LNCaP clone FGC (cell line): ENCODE measurements at regions not wholly inside any gene's neighbourhood (a gene's known extent, or its start where the extent isn't known, plus 50 kb on each side); places are given as distances from the start of the nearest gene placed in this dataset.
"Not testable (repeated sequence)": the region's sequence is repeated elsewhere in the genome, so short reads cannot be mapped to it uniquely, and the experiment has no call there.

Experiments
- DNase-seq: peaks from one replicate; pipeline ENCODE4 v3.0.0-alpha.2; 2011; ENCODE audit warnings: low read depth
- H3K4me3 ChIP-seq: 2 replicates; pipeline ENCODE4 v1.5.1; 2011; ENCODE audit warnings: mild to moderate bottlenecking, low read depth, low read length, control low read depth
- CTCF ChIP-seq: IDR thresholded peaks from 2 replicates; pipeline ENCODE4 v1.5.1; 2012; ENCODE audit warnings: mild to moderate bottlenecking; ENCODE audit not compliant: control insufficient read depth, insufficient read depth; ENCODE audit errors: extremely low read depth

DNA sequence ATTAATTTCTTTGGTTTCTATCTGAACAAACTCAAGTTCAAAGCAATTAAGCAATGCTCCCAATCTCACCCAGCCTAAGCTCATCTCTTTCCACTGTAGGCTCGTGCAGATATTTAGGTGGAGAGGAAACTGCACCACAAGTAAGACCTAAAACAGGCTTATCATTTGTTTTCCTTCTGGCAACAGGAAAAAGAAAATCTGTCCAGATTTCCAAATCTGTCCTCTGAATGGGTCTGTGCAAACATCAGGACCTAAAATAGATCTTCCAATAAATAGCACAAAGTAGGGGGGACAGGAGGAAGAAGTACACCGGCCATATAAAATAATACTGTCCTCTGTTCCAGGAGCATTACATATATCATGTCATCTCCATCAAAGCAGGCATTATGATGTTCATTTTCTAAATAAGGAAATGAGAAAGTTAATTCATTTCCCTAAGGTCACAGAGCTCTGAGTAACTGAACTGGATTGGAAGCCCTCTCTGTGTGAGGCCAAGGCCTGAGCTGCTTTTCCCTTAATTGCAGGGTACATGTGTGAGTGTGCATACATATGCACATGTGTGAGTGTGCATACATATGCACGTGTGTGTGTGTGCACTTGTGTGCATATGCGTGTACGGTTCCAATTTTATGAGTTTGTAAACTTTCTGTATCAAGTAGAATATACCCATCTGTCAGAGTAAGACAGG is 92.8 kb upstream of the PARD3 start:
- H3K4me3 ChIP-seq = no peak overlapping the region
- no peak for DNase-seq
- TF ChIP-seq CTCF = no peak

- no peak overlapping the region for H3K4me3 ChIP-seq
- DNase-seq = peak; percentile 61
- TF ChIP-seq CTCF = no peak
Measured at GRCh38 chr10:34906067-34906965, 91.2 kb upstream of the PARD3 start.

DNA sequence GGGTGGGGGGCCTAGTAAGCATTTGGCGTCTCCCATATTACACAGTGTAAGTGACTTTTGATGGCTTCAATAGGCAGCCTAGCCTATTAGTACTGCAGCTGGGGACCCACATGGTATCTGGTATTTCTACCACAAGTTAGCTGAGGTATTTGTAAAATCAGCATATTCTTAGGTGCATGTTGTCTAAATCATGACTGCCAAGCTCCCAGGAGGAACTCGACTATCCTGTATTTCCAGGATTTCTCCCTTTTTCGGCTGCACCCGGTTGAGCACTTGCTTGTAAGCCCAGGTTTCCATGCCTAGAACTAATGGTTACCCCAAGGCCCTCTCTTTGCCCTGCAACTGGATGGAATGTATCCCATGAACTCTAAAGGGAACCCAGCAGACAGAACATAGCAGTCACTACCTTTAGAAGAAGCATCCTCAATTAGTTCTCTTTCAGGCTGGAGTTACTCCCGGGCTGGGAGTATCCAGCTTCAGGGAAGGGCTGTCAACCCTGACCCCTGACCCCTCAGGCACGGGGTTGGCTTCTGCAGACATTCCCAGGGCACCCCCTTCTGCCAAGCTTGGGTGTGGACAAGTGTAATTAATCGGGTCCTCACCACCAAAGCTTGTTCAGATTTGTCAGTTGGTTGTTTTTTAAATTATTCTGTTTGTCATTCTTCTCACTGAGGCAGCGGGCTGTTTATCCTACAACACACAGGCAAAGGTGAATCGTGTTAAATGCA is 90.3 kb upstream of the PARD3 start:
- TF ChIP-seq CTCF = no peak
- H3K4me3 ChIP-seq = no peak overlapping the region
- DNase-seq = peak; percentile 39

DNA sequence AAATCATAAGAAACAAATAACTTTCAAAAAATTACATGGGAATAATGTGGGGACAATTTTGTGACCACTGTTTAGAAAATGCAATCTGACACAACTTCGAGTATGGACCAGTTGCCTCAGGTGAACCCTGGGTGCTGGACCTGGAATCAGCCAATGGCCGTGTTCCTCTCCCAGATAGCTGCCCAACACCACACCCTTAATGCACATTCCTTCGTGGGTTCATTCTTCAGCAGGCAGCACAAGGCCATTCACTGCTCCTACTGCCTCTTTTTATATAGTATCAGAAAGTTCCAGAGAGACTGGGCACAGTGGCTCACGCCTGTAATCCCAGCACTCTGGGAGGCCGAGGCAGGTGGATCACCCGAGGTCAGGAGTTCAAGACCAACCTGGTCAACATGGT is 89.1 kb upstream of the PARD3 start:
- no peak overlapping the region for H3K4me3 ChIP-seq
- no peak for TF ChIP-seq CTCF
- DNase-seq = no peak

DNA sequence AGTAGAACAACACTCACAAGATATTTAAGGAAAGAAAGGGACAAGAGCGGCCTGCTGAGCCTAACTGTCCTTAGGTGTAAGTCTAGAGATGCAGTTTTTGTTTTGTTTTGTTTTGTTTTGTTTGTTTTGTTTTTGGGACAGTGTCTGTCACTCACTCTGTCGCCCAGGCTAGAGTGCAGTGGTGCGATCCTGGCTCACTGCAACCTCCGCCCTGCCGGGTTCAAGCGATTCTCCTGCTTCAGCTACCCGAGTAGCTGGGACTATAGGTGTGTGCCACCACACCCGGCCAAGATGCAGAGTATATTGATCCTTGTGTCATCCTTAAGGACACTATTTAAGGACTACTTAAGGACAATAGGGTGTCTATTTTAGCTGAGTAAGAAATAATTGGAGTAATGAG is 84.1 kb upstream of the PARD3 start:
- H3K4me3 ChIP-seq = no peak overlapping the region
- no peak for DNase-seq
- TF ChIP-seq CTCF = no peak

GRCh38 chr10:34895977-34896376 is 80.9 kb upstream of the PARD3 start:
- TF ChIP-seq CTCF = no peak
- DNase-seq = no peak
- H3K4me3 ChIP-seq = no peak overlapping the region

- not testable (repeated sequence) for DNase-seq
Measured at GRCh38 chr10:34895046-34895445, 80.0 kb upstream of the PARD3 start.

DNA sequence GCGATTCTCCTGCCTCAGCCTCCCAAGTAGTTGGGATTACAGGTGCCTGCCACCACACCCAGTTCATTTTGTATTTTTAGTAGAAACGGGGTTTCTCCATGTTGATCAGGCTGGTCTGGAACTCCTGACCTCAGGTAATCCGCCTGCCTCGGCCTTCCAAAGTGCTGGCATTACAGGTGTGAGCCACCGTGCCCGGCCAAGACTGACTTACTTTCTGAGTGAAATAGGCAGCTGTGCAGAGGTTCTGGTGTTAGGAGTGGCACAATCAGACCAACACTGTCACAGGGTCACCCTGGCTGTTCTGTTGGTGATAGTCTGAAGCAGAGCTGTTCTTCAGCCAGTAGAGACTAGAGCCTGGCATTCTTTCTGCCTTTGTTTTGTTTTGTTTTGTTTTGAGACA is 77.4 kb upstream of the PARD3 start:
- not testable (repeated sequence) for H3K4me3 ChIP-seq, DNase-seq

More at GRCh38 chr10:34895046-34895445, 80.0 kb upstream of the PARD3 start:
- not testable (repeated sequence) for H3K4me3 ChIP-seq
